ENCODE measurements at regions not wholly inside any gene's neighbourhood (a gene's known extent, or its start where the extent isn't known, plus 50 kb on each side); places are given as distances from the start of the nearest gene placed in this dataset.
A peak's percentile ranks its signal among the peaks of the same experiment; 100 is the strongest.

DNA sequence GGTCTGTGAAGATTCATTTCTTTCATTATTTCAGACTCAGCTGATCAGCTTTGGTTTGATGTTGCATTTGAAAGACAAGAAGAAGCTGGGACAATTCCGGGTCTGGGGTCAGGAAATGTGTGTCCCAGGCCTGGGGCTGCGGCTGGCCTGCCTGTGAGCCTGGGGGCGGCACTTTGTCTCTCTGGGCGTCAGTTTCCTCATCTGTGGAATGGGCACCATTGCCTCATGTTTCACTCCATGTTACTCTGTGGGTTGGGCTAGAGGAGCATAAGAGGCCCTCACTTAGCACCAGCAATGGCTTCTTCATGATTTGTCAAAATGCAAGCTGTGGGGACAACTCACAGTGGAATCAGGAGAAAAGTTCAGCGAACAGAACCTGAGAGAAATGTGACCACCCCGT is 570.1 kb downstream of the VRK1 start:
- no peak for DNase-seq

DNA sequence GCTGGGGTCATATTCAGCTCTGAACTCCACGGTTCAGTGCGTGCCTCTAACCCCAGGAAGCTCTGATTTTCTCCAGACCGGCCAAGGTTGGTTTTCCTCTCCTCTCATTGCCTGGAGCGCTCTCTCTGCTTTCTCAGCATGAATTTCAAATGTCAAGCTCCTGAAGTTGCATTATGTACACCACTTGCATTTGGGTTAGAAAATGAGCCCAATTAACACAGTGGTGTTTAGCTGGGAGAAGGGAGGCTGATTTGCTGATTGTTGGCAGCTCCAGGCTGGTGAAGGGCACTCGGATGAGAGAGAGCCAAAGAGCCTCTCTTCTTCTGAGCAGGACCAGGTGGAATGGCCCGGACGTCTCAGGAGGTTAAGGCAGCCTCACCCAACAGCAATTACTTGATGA is 570.9 kb downstream of the VRK1 start:
- DNase-seq = no peak

DNA sequence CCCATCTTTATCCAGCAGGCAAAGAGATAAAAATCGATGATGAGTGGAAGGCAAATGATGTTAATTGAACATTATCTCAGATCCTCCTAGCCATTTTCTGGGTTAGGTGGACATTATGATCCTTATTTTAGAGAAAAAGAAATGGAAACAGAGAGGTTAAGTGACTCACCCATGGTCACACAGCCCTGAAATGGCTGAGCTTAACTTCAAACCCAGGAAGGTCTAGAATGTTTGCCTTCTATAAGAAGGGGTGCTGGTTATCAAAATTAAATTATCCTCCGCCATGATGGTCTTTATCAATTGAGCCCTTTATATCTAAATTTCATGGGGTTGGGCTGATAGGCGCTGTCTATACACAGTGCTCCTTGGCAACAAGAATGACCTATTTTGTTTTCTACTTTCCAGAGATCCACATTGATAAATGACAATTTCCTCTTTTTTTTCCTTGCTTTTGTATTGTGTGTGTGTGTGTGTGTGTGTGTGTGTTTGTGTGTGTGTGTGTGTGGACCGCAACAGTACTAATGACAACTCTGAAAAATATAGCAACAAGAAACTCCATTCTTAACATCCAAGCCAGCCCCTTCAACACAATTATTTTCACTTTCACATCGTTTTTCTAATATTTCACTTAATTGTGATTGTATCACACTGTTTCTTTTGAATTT is 571.9 kb downstream of the VRK1 start:
- no peak for DNase-seq

DNA sequence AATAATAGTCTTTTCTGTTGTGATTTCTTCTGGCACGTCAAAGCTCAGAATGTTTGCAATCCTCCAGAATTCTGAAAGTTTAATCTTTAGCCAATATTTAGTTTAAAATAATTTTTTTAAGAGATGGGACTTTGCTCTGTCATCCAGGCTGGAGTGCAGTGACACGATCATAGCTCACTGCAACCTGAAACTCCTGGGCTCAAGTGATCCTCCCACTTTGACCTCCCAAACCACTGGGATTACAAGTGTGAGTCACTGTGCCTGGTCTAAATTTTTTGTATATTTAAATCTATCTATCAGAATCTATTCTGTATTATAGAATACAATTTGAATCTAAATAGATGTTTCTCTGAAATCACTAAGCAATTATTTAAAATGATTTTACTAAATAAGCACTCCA is 572.7 kb downstream of the VRK1 start:
- no peak for DNase-seq

DNA sequence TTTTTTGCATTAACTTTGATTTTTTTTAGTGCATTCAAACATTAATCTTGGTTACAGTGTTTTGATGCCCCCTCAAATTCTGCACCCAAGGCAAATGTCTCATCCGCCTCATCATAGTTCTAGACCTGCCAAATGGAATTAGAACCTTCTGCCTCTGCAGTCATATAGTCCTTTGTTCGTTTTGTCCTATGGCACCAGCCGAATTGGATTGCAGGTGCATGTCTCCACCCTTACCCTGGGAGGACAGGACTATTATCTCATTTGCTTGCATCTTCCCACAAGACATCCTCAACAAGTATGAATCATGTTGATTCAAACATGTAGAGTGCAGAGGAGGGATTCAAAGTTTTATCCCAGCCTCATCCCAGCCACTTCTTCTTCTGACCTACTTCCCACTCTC is 579.1 kb downstream of the VRK1 start:
- DNase-seq = no peak

DNA sequence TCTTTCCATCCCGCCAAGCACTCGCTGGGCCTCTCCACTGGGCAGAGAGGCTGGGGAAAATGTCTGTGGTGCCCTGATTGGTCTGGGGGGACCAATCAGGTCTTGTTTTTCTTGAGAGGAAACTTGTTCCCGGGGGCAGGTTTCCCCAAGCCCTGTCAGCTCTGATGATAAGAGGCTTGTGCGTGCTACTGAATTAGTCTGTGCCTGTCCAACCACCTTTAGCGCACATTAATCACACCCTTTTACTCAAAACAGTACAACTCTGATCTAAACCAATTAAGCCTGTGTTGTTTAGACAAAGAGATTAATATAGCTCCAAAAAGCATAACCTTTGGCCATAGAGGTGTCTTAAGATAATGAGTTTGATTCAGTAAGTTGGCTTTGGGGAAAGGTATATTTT is 580.4 kb downstream of the VRK1 start:
- DNase-seq = no peak

DNA sequence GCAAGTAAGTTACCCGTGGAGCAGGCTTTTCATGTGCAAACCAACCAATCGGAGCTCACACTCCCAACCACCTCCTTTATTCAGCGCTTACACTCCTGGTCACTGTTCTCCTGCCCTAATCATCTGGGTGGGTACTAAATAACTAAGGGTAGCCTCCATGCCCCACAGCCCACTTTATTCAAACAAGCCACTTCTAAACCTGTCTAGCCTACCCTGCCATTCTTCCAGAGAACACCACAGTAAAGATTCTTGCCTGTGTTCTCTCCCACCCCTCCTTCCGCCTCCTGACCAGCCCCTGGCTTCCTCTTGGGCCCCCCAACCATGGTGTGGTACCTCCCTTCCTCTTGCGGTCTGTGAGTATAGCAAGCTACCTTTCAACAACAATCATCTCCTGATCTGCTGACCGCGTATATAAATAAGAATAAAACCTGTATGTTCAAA is 581.9 kb downstream of the VRK1 start:
- no peak for DNase-seq

DNA sequence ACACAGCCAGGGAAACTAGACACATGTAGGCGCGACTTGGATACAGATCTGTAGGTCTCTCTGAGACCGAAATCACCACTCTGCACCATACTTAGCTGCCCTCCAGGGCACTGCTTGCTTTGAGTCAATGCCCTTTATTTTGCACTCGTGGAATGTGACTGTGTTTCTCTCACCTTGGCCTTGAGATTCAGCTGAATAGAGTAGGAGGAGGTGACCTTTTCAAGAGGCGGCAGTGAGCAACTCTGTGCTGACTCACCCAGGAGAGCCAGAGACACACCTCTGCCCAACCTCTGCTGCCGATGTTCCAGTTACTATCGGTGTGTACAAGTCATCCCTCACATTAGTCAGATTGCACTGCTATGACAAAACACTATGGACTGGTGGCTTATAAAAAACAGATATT is 583.4 kb downstream of the VRK1 start:
- DNase-seq = no peak

DNA sequence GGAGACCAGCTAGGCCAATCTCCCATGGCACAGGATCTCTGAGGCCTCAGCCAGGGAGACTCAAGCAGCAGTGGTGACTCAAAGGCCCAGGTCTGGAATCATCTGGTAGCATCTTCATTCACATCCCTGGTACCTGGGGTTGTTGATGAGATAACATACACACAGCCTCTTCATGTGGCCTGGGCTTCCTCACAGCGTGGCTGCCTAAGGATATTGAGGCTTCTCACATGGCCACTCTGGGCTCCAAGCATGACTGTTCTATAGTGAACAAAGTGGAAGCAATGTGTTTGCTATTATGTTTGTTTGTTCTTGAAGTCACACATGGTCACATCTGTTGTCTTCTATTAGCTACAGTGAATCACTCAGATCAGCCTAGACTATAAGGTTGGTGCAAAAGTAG is 584.1 kb downstream of the VRK1 start:
- no peak for DNase-seq

DNA sequence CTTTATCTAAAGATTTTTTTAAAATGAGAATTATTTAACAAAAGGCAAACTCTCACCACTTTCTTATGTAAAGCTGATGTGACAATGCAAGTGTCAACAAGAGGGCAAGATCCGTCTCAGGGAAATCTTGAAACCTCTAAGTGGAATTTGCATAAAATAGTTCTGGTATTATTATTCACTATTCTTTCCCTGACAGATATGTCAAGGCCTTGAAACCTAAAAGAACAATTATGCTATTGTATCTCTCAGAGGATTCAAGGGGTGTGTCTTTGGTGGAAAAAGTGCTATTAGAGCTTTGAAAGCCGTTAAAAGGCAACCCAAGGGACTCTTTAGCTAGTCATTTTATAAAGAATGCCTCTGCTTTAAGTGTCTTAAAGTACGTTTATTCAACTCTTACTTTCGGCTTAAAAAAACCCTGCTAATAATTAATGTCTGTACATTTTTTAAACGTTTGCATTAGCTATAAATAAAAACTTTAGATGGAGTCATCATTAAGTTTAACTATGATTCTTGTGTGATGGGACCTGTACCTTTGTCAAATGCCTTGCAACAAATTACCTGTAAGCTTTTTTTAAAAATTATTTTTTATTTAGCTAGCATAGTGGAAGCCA is 585.5 kb downstream of the VRK1 start:
- DNase-seq = no peak

DNA sequence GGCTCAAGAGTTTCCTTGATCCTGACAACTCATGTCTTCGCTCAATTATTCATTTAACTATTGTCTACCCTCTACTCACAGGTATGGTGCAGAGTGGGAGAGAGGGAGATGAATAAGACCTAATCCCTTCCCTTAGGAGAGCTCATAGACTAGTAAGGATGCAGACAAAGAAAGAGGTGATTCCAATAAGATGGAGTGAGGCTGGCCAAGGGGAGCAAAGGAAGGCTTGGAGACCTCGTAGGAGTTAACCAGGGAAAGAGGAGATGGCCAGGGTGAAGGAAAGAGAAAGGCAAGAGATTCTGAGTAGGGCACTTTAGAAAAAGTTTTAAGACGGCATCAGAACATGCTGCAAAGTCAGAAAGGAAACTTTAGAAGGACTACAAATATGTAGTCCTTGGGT is 588.5 kb downstream of the VRK1 start:
- DNase-seq = no peak

DNA sequence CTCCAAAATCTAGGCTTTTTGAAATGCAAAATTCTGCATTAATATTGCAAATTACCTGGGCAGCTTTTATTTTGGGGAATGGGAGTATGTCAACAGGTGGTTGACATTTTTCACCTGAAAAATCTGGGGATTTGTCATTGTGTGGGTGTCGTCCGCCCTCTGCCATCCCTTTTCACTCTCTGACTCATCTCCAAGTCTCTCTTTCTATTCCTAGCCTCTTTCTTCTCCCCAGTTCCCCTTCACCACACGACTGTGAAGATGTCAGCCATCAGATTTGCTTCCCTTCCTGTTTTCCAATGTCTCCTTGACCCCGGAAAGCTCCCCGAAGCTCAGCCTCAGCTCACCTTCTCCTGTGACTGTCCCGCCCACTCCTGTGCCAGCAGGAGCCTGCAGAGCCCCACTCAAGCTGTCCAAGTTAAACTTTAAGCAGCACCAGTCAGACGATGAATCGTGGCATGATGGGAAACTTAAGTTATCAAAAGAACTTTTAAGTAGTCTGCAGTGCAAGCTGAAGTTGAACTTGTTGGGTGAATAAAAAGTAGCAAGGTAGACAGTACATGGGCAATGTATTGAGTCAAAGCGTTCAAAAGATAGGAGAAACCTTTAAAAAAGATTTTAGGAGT is 590.2 kb downstream of the VRK1 start:
- no peak for DNase-seq

DNA sequence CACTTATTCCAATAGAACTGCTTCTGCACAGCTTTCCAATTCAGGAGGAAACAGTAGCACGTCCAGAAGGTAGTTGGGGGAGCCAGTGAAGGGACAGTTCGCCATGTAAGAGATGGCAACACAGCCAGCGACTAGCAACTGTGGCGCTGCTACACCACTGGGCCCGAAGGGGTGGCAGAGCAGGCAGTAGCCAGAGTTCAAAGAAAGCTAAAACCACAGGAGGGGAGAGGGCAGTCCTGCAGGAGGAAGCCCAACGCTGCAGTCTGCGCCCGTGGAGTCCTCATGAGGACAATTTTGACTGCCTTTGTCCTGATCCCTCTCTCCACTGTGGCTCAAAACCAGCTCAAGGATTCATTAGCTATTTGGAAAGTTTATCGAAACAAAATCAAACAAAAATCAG is 591.2 kb downstream of the VRK1 start:
- DNase-seq = no peak

DNA sequence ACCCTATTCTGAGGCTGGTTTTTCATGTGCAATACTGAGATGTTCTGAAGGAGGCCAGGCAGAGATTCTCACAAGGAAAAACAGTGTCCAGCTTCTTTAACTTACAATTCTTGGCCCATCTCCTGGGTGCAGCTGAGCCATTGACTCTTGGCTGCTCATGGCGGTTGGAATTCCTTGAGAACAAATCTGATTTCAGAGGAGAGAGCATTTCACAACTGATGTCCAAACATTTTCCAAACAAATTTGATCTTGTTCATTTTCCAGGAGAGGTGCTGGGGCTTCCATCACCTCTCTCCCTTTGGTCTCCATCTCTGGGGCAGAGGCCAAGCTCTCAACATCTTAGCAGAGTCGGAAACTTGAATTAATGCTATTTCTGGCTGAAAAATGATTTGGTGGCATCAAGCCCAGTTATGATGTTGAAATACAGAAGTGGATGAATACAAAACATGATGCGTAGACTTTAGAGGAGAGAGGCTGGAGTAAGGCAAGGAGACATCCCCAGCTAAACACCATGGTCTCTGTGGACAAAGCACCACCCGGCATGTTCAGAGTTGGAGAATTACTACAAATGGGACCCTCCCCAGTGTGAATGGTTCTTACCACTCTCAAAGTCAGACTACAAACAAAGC is 593.0 kb downstream of the VRK1 start:
- DNase-seq = peak; percentile 79

DNA sequence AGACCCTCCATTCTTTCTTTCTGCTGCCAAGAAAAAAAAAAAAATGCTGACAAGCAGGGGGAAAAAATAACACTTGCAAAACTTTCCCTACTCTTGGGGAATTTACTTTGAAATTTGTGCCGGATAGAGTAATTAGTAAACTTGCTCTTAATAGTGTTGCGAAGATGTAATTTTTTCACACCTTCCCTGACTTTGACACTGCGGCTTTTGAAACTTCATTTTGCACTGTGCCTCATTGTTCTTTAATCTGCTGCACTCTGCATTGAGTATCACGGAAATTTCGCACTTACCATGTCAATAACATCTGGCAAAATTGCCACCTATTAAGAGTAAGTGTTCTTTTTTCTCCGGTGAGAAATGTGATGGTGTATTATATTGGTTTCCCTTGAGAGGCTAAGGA is 596.1 kb downstream of the VRK1 start:
- no peak for DNase-seq

DNA sequence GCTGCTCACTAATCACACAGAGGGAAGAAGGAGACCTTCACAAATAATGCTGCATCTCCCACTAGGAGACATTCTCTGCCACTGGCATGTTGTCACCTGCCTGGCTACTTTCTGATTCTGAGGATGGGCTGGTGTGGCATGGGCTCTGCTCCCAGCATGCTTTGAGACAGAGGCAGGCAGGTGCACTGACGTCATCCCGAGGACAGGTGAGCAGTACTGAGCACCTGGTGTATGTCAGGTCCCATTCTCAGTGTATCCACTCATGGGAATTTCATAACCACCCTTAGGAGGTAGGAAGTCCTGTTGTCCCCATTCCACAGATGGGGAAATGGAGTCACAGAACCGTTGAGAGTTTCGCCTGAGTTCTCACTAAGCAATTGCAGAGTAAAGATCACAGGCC is 597.9 kb downstream of the VRK1 start:
- DNase-seq = no peak

DNA sequence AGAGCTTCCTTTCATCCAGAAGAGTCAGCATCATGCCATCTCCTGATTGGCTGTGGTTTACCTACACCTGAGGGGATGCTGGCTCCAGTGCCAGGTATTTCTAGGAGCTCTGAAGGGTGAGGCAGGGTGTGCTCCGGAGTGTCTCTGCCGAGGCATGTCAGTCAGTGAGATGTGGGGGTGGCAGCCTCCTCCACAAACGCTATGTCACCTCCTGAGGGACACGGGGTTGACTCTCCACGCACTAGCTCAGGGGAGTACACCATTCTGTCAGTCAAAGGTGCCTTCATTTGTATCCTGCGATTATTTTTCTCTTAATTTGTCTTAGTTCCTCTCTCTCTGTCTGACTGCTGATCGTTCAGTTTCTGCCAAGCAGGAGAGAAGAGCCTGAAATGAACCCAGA is 604.5 kb downstream of the VRK1 start:
- no peak for DNase-seq

DNA sequence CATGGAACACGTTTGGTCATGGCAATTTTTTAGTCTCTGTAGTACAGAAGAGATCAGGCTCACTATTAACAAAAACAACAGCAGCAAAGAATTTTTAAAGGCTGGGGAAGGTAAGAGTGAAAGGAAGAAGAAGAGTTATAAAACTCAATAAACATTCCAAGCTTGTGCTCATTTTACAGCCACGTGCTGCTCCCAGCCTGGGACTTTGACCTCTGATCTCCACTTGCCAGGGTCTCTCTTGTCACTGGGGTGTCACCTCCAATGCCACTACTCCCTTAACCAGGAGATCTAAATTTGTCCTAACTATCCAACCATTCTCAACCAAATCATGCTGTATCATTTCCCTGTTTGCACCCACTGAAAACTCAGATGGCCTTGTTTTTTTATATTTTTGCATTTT is 605.1 kb downstream of the VRK1 start:
- no peak for DNase-seq

DNA sequence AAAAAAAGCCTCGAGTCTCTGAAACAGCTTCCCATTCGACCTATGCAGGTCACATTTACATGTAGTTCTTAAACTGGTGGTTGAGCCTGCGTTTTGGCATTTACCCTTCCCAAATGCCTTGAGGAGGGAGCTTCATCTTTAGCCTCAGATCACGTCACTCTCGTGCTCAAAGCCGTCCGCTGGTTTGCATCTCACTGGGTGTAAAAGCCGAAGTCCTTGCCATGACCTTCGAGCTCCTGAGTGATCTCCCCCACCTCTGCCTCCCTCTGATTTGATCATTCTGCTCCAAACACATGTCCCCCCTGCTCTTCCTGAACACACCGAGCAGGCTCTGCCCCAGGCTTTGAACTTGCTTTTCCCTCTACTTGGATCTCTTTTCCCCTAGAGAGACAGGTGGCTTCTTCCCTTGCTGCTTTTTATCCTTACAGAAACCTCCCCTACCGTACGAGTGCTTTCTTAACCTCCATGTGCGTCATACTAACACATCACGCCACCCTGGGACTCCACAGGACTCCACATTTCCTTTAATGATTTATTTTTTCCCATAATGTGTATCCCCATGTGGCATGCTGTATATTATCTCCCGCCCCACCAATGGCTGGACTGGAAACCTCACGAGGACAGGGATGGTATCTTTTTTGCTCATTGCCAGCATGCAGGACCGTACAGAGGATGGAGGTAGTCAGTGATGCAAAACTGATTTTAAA is 610.7 kb downstream of the VRK1 start:
- DNase-seq = no peak

DNA sequence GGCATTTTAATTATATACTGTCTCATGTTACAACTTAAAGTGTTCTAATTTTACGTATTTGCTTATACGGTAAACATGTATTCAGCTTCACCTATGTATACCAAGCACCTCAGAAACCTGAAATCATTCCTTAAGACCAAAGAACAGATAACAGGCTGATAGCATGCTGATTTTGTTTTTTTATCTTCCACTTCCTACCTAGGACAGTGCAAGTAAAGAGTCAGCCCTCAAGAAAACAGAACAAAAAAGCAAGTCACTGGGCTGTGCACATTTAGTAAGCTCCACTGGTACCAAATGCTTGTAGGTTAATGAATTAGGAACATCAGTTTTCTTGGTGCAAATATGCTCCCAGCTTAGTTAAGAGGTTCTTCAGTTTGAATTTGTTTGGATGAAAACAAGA is 611.3 kb downstream of the VRK1 start:
- no peak for DNase-seq

DNA sequence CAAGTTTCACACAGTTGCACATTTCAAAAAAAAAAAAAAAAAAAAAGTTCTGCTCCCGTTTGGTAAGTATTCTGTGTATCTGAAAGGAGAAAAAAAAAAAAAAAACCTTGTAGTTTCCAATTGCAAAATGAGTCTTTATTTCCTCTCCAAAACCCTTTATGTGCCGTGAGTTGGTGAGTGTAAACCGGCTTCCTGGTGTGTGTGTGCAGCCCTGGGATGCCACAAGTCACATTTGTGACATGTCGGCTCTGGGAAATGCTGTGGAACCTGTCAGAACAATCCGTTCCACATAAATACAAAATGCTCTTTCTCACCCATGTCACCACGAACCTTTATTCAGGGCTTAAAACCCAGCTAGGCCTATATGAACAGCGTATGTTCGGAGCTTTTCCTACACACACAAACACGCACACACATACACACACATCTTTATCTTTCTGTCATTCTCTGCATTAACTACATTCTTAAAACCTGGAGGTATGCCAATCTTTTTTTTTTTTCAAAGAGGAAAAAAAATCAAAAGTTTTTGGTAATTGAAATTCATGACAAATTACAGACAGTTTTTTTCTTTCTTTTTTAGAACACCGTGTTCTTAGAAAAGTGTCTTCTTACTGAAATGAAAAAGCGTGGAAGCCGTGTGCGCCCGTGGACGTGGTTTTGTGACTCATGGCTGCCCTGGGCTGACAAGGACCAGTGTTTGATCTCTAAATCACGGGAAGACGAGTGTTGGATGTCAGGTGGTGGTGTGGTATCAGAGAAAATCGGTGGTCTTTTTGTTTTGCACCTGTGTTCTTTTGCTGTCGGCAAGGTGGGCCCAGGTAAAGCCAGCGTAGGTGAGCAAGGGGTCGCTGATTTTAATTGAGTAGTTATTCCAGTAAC is 612.0 kb downstream of the VRK1 start:
- DNase-seq = no peak

Data from right hindlimb (tissue), 1 donor.